ENCODE measurements at regions not wholly inside any gene's neighbourhood (a gene's known extent, or its start where the extent isn't known, plus 50 kb on each side); places are given as distances from the start of the nearest gene placed in this dataset.
"Not testable (repeated sequence)": the region's sequence is repeated elsewhere in the genome, so short reads cannot be mapped to it uniquely, and the experiment has no call there.

DNA sequence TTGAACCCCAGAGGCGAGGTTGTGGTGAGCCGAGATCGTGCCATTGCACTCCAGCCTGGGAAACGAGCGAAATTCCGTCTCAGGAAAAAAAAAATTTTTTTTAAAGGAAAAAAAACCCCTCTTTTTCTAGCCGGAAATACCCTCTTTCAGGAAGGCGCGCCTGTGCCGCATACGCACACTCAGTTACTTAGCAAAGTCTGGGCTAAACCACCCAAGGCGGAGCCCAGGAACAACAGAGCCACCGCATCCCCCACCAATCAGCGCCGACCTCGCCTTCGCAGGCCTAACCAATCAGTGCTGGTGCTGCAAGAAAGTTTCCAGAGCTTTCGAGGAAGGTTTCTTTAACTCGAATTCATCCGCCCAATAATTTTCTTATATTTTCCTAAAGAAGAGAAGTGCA is 510.4 kb downstream of the KCNJ18 start:
- H3K27me3 Mint-ChIP-seq: no peaks in the 10 kb centered on the region
- POLR2A ChIA-PET: no interaction called here
- DNase-seq: no peak
- CTCF ChIA-PET: no interaction called here
- H3K4me3 Mint-ChIP-seq: no peak overlapping the region
- intact Hi-C loops (cut with micrococcal nuclease): no loop called here
- ATAC-seq: no peak
- TF ChIP-seq, protein P1, sequence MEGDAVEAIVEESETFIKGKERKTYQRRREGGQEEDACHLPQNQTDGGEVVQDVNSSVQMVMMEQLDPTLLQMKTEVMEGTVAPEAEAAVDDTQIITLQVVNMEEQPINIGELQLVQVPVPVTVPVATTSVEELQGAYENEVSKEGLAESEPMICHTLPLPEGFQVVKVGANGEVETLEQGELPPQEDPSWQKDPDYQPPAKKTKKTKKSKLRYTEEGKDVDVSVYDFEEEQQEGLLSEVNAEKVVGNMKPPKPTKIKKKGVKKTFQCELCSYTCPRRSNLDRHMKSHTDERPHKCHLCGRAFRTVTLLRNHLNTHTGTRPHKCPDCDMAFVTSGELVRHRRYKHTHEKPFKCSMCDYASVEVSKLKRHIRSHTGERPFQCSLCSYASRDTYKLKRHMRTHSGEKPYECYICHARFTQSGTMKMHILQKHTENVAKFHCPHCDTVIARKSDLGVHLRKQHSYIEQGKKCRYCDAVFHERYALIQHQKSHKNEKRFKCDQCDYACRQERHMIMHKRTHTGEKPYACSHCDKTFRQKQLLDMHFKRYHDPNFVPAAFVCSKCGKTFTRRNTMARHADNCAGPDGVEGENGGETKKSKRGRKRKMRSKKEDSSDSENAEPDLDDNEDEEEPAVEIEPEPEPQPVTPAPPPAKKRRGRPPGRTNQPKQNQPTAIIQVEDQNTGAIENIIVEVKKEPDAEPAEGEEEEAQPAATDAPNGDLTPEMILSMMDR (IDR thresholded peaks at IDR 0.05): no peak
- H3K27ac Mint-ChIP-seq: no peak overlapping the region
- H3K9me3 Mint-ChIP-seq: peaks cover 20% of the 10 kb centered on the region
- H3K36me3 Mint-ChIP-seq (ENCODE audit: low read depth): no peaks in the 10 kb centered on the region
- H3K4me1 Mint-ChIP-seq (ENCODE audit: low read depth): no peaks in the 10 kb centered on the region

DNA sequence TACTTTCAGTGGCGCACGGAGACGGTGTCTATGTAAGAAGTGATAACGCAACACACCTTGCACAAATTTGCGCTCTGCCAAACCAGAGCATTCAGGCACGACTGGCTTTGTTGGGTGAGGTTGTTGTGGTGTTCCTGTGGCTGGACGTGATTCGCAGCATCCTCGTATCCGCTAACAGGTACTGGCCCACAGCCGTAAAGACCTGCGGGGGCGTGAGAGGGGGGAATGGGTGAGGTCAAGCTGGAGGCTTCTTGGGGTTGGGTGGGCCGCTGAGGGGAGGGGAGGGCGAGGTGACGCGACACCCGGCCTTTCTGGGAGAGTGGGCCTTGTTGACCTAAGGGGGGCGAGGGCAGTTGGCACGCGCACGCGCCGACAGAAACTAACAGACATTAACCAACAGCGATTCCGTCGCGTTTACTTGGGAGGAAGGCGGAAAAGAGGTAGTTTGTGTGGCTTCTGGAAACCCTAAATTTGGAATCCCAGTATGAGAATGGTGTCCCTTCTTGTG is 510.9 kb downstream of the KCNJ18 start:
- ChIA-PET CTCF (no interaction called here), POLR2A (no interaction called here)
- Mint-ChIP-seq H3K27me3 (no peaks in the 10 kb centered on the region), H3K27ac (no peak overlapping the region), H3K4me1 (ENCODE audit: low read depth) (no peaks in the 10 kb centered on the region), H3K9me3 (peaks cover 20% of the 10 kb centered on the region), H3K4me3 (no peak overlapping the region), H3K36me3 (ENCODE audit: low read depth) (no peaks in the 10 kb centered on the region)
- DNase-seq: no peak
- TF ChIP-seq, protein P1 (IDR thresholded peaks at IDR 0.05): no peak
- no peak for ATAC-seq
- intact Hi-C loops (cut with micrococcal nuclease): no loop called here

DNA sequence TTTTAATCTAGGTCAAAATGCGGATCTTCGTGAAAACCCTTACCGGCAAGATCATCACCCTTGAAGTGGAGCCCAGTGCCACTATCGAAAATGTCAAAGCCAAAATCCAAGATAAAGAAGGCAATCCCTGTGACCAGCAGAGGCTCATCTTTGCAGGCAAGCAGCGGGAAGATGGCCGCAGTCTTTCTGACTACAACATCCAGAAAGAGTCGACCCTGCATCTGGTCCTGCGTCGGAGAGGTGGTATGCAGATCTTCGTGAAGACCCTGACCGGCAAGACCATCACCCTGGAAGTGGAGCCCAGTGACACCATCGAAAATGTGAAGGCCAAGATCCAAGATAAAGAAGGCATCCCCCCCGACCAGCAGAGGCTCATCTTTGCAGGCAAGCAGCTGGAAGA is 511.8 kb downstream of the KCNJ18 start:
- H3K27me3 Mint-ChIP-seq, CTCF ChIA-PET: not testable (repeated sequence)

DNA sequence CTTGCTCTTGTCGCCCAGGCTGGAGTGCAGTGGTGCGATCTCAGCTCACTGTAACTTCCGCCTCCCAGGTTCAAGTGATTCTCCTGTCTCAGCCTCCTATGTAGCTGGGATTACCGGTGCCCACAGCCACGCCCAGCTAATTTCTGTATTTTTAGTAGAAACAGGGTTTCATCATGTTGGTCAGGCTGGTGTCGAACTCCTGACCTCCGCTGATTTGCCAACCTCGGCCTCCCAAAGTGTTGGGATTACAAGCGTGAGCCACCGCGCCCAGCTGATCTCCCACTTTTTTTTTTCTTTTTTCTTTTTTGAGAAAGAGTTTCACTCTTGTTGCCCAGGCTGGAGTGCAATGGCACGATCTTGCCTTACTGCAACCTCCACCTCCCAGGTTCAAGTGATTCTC is 517.9 kb downstream of the KCNJ18 start:
- H3K27me3 Mint-ChIP-seq; H3K36me3 Mint-ChIP-seq (ENCODE audit: low read depth); intact Hi-C loops (cut with micrococcal nuclease); ATAC-seq; POLR2A ChIA-PET; H3K4me3 Mint-ChIP-seq; H3K4me1 Mint-ChIP-seq (ENCODE audit: low read depth); DNase-seq; CTCF ChIA-PET; H3K27ac Mint-ChIP-seq; H3K9me3 Mint-ChIP-seq: not testable (repeated sequence)

More for the DNA sequence above, 511.8 kb downstream of the KCNJ18 start:
- ATAC-seq; H3K27ac Mint-ChIP-seq; DNase-seq; H3K4me3 Mint-ChIP-seq; intact Hi-C loops (cut with micrococcal nuclease); H3K4me1 Mint-ChIP-seq (ENCODE audit: low read depth); POLR2A ChIA-PET; H3K36me3 Mint-ChIP-seq (ENCODE audit: low read depth): not testable (repeated sequence)
- peaks cover 20% of the 10 kb centered on the region for H3K9me3 Mint-ChIP-seq

DNA sequence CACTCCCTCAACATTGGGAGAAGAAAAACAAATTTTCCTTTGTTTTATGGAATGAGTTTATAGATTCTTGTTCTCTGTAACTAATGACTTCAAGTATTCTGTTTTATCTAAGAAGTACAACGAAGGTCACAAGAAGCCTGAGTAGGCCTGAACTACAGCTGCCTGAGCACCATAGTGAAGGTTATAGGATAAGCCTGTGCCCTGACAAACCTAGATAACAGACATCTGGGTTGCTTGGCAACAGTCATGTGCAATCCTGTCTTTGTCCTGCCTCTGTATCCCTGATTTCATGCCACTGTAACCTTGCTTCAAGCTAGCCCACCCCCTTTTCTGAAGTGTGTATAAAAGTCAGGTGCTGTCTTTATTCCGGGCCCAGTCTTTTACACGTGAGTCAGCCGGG is 520.8 kb downstream of the KCNJ18 start:
- intact Hi-C loops (cut with micrococcal nuclease); ATAC-seq; CTCF ChIA-PET; DNase-seq; H3K9me3 Mint-ChIP-seq; H3K27me3 Mint-ChIP-seq; H3K27ac Mint-ChIP-seq; H3K4me3 Mint-ChIP-seq; POLR2A ChIA-PET; H3K36me3 Mint-ChIP-seq (ENCODE audit: low read depth); H3K4me1 Mint-ChIP-seq (ENCODE audit: low read depth): not testable (repeated sequence)

DNA sequence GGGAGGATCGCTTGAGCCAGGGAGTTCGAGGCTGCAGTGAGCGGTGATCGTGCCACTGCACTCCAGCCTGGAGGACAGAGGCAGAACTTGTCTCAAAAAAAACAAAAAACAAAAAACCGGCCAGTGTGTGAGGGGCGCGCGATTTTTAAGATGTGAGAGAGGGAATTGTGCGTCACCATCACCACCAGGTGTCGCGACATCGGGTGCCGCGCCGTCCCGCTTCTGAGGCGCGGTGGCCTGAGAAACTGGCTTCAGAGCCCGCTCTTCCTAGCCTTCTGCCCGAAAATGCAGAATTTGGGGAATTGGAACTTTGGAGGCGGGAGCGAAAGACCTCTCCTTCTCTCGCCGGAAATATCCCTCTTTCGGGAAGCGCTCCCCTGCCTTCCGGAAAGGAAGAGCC is 524.8 kb downstream of the KCNJ18 start:
- TF ChIP-seq, protein P1 (IDR thresholded peaks at IDR 0.05): no peak
- Mint-ChIP-seq H3K27ac (no peak overlapping the region), H3K4me3 (no peak overlapping the region), H3K27me3 (no peaks in the 10 kb centered on the region), H3K9me3 (peaks cover 5% of the 10 kb centered on the region), H3K36me3 (ENCODE audit: low read depth) (no peaks in the 10 kb centered on the region), H3K4me1 (ENCODE audit: low read depth) (no peaks in the 10 kb centered on the region)
- ATAC-seq: no peak
- intact Hi-C loops (cut with micrococcal nuclease): no loop called here
- no peak for DNase-seq
- POLR2A ChIA-PET: no interaction called here
- CTCF ChIA-PET: no interaction called here

DNA sequence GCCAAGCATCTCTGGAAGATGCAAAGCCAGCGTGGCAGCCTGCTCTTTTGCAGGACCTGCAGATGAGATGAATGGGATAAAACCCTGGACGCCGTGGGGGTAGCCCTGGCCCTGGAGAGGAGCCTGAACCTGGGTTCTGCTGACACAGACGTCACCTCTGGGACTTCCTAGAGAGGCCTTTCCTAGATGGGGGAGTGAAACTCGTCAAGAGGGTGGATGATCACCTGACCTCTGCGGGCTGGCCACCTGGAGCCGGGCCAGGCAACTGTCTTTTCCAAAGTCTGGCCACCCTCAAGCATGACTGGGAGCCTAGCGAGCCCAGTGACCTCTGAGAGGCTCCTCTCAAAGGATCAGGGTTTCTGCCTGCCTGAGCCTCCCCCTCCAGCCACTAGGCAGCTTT is 529.0 kb downstream of the KCNJ18 start:
- TF ChIP-seq, protein P1 (IDR thresholded peaks at IDR 0.05): no peak
- ATAC-seq (no peak), DNase-seq (no peak)
- ChIA-PET CTCF (no interaction called here), POLR2A (no interaction called here)
- intact Hi-C loops (cut with micrococcal nuclease): no loop called here
- H3K27me3 Mint-ChIP-seq: no peaks in the 10 kb centered on the region
- no peak overlapping the region for H3K4me3 Mint-ChIP-seq
- H3K36me3 Mint-ChIP-seq (ENCODE audit: low read depth): no peaks in the 10 kb centered on the region
- H3K27ac Mint-ChIP-seq: no peak overlapping the region
- peaks cover 5% of the 10 kb centered on the region for H3K9me3 Mint-ChIP-seq
- no peaks in the 10 kb centered on the region for H3K4me1 Mint-ChIP-seq (ENCODE audit: low read depth)

DNA sequence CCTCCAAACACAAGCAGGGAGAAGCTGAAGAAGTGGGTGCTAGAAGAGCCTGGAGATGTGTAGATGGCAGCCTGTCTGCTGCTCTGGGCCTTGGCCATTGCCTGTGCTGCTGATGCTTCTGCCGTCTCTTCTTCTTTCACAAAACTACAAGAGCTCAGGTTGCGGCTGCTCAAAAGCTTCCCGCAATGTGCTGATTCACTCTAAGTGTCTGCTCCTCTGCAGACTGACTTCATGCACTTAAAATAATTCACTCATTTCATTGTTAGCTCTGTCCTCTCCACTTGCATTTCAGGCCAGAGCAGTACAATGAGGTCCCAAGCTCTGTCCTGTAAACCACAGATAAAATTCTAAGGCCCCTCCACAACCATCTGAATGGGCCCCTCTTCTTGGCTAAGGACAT is 534.2 kb downstream of the KCNJ18 start:
- H3K27me3 Mint-ChIP-seq; CTCF ChIA-PET; H3K9me3 Mint-ChIP-seq; H3K36me3 Mint-ChIP-seq (ENCODE audit: low read depth); POLR2A ChIA-PET; H3K27ac Mint-ChIP-seq; H3K4me3 Mint-ChIP-seq; DNase-seq; ATAC-seq; H3K4me1 Mint-ChIP-seq (ENCODE audit: low read depth); intact Hi-C loops (cut with micrococcal nuclease): not testable (repeated sequence)

DNA sequence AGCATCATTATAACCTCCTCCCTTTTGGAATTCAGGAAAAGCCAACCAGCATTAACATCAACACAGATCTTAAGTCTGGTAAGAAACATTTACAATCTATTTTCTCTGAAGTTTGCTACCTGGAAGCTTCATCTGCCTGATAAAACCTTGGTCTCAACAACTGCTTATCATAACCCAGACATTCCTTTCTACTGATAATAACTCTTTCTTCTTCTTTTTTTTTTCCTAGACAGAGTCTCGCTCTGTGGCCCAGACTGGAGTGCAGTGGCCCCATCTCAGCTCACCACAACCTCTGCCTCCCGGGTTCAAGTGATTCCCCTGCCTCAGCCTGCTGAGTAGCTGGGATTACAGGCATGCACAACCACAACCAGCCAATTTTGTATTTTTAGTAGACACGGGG is 534.6 kb downstream of the KCNJ18 start:
- H3K4me1 Mint-ChIP-seq (ENCODE audit: low read depth); H3K36me3 Mint-ChIP-seq (ENCODE audit: low read depth); CTCF ChIA-PET; H3K4me3 Mint-ChIP-seq; H3K27ac Mint-ChIP-seq; H3K27me3 Mint-ChIP-seq; ATAC-seq; intact Hi-C loops (cut with micrococcal nuclease); H3K9me3 Mint-ChIP-seq; DNase-seq; POLR2A ChIA-PET: not testable (repeated sequence)

Measured in activated CD8-positive, alpha-beta T cell treated with anti-CD3 and anti-CD28 coated beads for 36 hours (primary cell).